HG03571 (cell line): ENCODE measurements at regions not wholly inside any gene's neighbourhood (a gene's known extent, or its start where the extent isn't known, plus 50 kb on each side); places are given as distances from the start of the nearest gene placed in this dataset.

Source experiments
- ATAC-seq: cut with Tn5 transposase; IDR thresholded peaks from one replicate; pipeline ENCODE4 v1.9.1; 2021; ENCODE audit not compliant: unreplicated experiment

DNA sequence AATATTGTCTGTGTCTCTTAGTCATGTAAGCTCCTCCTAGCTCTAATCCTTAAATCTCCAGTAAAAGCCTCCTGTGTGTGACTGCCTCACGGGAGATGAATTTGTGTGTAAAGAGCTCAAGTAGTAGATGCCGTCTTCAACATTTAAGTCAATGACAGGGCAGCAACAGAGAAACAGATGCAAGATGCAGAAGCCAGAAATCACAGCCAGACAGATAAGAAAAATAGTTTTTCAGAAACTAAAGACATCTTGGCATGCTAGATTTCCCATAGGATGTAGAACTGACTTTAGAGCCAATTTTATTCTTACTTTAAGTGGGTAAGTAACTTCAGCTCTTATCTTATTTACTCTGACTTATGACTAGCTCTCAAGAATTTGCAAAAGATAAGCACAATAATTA is 652.8 kb downstream of the KCNA4 start:
- no peak for ATAC-seq

DNA sequence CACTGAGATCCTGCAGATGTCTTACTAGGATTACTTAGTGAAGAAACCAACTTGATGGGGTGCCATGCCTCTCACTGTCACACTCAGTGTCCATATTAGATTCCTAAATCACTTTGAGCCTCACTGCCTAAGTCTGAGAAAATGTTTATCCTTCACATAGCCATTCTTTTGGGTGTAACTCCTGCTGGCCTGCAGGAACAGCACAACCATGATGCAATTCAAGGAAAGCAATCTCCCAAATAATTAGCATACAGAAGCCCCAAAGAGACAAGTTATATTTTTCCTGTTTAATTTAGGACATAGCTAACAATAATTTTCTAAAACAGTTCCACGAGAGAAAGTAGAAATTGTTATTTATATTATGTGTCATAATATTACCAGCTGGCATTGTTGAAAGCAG is 655.5 kb downstream of the KCNA4 start:
- no peak for ATAC-seq

DNA sequence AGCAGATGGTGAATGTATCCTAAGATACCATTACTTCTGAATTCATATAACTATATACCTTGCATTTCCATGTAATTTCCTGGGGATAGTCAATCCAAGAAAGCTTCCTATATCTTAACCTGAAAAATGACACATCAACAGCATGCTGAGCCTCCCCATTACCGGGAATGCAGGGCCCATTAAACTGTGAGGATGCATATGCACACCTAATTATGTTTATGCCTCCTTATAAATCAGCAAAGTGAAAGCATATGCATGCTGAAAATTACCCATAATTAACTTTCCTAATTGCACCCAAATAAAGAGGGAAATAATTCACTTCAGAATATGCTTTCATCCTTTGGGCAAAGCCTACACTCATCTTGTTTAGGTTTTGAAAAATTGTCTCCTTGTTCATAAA is 663.0 kb downstream of the KCNA4 start:
- no peak for ATAC-seq

DNA sequence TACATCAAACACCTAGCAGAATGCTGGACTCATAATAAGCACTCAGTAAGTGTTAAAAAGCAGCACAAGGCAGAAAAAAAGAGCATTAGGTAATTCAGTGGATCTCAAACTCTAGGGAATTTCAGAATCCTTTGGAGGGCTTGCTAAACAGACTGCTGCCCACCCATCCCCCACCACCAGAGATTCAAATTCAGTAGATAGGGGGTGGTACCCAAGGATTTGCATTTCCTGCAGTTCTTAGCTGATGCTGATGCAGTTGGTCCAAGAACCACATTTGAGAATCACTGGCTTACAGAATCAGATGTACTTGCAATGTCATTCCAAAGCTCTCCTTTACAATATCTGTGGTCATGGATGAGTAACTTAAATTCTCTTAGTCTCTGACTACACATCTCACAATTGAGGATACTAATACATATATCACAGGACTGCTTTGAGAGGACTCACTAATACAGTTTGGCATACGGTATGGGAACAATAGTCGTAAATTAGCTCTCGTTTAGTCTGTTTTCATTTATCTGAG is 664.5 kb downstream of the KCNA4 start:
- ATAC-seq, result no peak

DNA sequence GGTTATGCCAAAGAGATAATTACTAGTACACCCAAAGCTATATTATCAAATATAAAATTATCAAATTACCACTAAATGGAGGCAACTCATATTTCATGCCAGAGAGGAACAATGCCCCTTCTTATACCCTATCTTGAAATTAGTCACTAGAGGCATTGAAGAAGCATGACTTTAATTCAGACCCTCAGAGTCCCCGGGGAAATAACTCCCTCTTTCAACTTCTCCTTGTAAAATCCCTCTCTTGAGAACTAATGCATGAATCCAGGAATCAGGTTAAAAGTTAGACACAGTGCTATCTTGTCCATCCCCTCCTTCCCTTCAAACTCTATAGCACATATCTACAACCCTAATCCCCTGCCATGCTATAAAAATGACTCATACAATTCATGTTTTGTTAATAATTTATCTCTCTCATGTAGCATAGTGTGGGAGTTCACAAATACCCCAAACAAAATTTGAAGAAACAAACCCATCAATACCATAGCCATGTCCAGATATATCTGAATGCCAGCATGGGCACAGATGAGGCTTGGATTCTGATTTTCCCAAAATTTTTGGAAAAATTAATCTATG is 665.4 kb downstream of the KCNA4 start:
- no peak for ATAC-seq

DNA sequence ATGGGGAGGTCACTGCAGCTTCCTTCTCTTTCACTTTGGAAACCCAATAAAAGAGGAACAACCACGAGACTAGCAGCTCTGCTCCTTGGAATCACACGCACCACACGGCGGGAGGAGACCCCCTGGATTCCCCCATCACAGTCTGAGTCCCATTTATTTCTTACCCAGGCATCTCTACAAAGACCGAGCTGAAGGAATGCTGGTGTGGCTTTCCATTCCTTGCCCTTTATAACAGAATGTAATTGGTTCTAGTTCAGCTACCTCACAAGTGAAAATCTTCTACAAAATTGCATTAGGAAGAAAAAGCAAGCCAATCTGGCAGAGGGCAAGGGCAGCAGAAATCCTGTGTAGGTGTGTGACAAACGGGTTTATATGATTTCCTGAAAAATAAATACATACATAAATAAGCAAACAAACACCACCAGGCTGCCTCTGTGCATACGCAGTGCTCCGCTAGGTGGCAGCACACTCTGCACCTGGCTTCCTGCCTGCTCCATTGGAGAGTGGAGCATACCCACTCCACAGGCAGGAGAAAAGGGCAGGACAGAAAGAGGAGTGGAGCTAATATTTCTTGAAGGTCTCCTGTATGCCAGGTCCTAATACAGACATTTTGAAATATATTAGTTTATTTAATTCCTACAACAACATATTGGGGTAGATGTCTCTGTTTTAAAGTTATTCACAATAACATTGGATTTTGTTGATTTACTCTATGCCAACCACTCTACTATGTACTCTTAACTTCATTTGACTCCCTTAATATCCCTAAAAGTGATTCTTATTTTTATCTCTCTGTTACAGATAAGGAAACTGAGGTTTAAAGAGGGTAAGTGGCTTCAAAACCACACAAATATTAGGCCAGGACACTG is 673.1 kb downstream of the KCNA4 start:
- peak; percentile 96 for ATAC-seq

- no peak for ATAC-seq
Observed at GRCh38 chr11:29336727-29337575, 679.9 kb downstream of the KCNA4 start.

GRCh38 chr11:29334776-29335130 is 682.1 kb downstream of the KCNA4 start:
- ATAC-seq, result no peak

- ATAC-seq, result peak; percentile 94
Observed at GRCh38 chr11:29333993-29334775, 682.6 kb downstream of the KCNA4 start.

DNA sequence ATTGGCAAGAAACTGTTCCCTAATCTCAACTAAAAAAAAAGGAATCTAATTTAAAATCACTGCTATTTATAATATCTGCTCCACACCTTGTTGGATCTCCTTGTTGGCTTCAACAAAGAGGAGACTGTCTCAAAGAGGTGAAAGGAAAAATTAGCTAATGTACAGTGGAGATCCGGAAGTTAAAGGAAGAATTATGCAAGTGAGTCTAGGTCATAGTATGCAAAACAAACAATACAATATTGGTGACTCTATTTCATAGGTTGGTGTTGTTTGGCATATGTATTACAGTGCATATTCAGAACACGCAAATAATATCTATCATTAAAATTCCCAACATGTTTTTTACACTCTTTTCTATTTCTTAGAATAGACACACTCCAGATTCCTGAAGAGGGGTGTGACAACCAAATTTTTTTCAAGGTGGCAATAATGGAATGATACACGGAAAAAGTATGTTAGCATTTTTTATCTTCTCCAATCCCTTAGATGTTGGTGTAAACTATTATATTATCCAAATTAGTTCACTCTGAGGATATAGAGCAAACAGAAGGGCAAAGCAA is 685.3 kb downstream of the KCNA4 start:
- ATAC-seq, result no peak

GRCh38 chr11:29328961-29329441 is 687.8 kb downstream of the KCNA4 start:
- ATAC-seq, result no peak

DNA sequence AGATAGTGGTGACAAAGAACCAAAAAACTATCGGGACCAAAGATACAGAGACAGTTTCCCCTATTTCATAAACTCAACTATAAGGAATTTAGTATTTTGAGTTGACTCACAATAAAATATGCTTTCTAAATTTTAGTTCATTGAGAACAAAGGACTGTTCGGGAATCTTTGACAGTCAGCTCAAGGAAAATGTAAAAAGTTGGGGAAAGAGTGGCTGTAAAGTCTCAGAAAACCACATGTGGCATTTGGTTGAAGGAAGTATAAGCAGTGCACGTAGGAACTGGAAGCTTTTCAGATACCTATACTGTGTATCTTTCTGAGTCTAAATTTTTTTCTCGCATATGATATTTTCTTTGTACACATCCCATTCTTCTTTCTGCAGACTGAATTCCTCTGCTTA is 688.9 kb downstream of the KCNA4 start:
- no peak for ATAC-seq

DNA sequence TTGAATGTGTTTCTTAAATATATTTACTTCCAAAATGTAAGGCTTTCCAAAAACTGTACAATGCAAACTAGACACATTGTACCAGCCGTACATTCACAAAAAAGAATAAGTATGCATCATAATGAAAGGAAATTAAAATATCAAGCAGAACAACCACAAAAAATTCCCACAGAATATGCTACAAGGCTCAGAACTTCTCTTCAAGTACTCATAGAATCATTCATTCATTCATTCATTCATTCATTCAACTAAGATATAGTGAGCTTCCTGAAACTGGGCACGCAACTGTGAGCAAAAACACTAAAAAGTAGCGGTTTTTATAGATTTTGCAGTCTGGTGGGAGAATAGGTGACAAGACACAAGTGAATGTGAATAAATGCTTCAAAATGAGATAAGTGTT is 690.1 kb downstream of the KCNA4 start:
- ATAC-seq, result no peak

GRCh38 chr11:29324328-29324727 is 692.5 kb downstream of the KCNA4 start:
- no peak for ATAC-seq

DNA sequence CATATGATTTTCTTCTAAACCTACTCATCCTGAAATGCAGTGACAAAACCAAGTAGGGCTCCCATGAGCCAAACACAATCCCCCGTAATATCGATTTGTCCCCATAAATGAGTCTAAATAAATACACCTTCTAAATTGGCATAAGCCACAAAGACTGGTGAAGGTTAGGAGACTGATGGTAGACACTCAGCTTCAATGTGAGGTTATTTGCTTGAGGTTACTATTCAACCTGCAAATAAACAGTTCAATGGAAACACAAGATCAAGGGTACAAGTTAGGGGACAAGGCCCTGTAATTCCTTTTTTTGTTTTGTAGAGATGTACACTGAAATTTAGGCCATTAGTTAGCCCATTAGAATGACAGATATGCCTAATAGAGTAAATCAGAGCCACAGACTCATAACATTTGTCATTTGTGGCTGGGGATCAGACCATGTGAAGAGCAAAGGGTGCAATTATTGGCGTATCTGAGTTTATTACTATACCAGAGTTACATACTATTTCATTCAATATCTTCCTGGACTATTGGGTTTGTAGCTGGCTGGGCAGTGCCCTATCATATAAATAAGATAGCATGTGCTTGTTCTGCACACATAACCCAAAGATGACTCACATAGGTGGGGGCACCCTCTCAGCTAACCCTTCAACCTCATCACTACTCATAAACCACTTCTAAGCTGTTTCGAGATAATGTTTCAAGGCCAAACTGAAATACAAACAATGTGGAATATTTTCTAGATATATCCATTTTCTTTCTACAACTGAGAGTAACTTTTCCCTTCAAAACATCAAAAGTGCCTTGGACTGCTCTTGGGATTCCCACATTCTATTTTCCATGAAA is 695.3 kb downstream of the KCNA4 start:
- ATAC-seq, result no peak

- ATAC-seq, result no peak
Observed at GRCh38 chr11:29320196-29320595, 696.6 kb downstream of the KCNA4 start.

DNA sequence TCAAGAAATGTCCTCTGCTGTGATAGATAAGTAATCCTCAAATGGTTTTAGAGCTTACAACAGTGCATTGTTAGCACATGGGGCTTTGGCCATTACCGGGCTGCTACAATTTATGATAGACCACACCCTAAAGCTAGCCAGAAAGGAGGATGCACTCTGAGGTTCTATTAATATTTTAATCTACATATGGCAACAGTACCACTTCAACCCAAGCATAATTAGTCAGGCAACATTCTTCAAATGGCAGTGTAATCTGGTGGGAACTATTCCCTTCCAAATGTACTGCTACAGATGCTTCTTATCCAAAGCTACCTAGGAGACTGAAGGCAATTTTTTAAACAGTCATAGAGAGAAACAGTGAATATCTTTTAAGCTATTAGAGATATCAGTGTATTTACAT is 697.6 kb downstream of the KCNA4 start:
- ATAC-seq, result no peak

- ATAC-seq, result no peak
Observed at GRCh38 chr11:29318134-29318845, 698.5 kb downstream of the KCNA4 start.

- ATAC-seq, result no peak
Observed at GRCh38 chr11:29317694-29318093, 699.1 kb downstream of the KCNA4 start.
